WTC11 (cell line): ENCODE measurements at regions not wholly inside any gene's neighbourhood (a gene's known extent, or its start where the extent isn't known, plus 50 kb on each side); places are given as distances from the start of the nearest gene placed in this dataset.

Experiments used
- ATAC-seq: fragments of 200-7000 bp; cut with Tn5 transposase; 2 replicates; pipeline ENCODE4 v1.10.0; 2021; ENCODE audit warnings: mild to moderate bottlenecking, moderate library complexity
- CTCF ChIA-PET: fragments of 300-600 bp; sonication (Branson Sonifier 250); formaldehyde crosslinking; loops from one replicate; lab custom pipeline; 2021; ENCODE audit warnings: antibody characterized with exemption; lab: Charles Lee
- POLR2A ChIA-PET: fragments of 350-600 bp; sonication (Branson Sonifier 250); formaldehyde crosslinking; loops from one replicate; lab custom pipeline; 2021; ENCODE audit warnings: antibody characterized with exemption; lab: Charles Lee
- DNase-seq: peaks from one replicate; pipeline ENCODE4 v3.0.0; 2021; ENCODE audit warnings: low spot score
- H3K27ac Mint-ChIP-seq: 2 replicates; pipeline ENCODE4 v1.8.0; 2021; ENCODE audit warnings: mixed read lengths
- H3K27me3 Mint-ChIP-seq: 2 replicates; pipeline ENCODE4 v1.8.0; 2021; ENCODE audit warnings: low read depth, mild to moderate bottlenecking, moderate library complexity, mixed read lengths
- H3K36me3 Mint-ChIP-seq: 2 replicates; pipeline ENCODE4 v1.8.0; 2021; ENCODE audit warnings: mixed read lengths
- H3K4me1 Mint-ChIP-seq: 2 replicates; pipeline ENCODE4 v1.8.0; 2022; ENCODE audit warnings: mixed read lengths
- H3K4me3 Mint-ChIP-seq: 2 replicates; pipeline ENCODE4 v1.8.0; 2021; ENCODE audit warnings: mild to moderate bottlenecking, moderate library complexity, mixed read lengths
- H3K9me3 Mint-ChIP-seq: 2 replicates; pipeline ENCODE4 v1.8.0; 2021; ENCODE audit warnings: mixed read lengths
- ATF1 ChIP-seq: sonication (generic); formaldehyde crosslinking; IDR thresholded peaks from 2 replicates; pipeline ENCODE4 v1.8.1; 2023; ENCODE audit warnings: mild to moderate bottlenecking, moderate library complexity, missing genetic modification reagents
- ETV6 ChIP-seq: sonication (generic); formaldehyde crosslinking; IDR thresholded peaks from 2 replicates; pipeline ENCODE4 v1.8.1; 2022; ENCODE audit warnings: mild to moderate bottlenecking, missing genetic modification reagents
- GABPB1 ChIP-seq: sonication (generic); formaldehyde crosslinking; IDR thresholded peaks from 2 replicates; pipeline ENCODE4 v1.8.1; 2023; ENCODE audit warnings: mild to moderate bottlenecking, missing genetic modification reagents
- HMGA2 ChIP-seq: fragments of 250-450 bp; sonication (Bioruptor Pico); IDR thresholded peaks from 2 replicates; pipeline ENCODE4 v1.4.0; 2021; ENCODE audit warnings: mild to moderate bottlenecking, moderate library complexity
- IRF2 ChIP-seq: sonication (generic); formaldehyde crosslinking; IDR thresholded peaks from 2 replicates; pipeline ENCODE4 v1.8.0; 2022; ENCODE audit warnings: low read depth, missing genetic modification reagents, borderline replicate concordance
- NFYB ChIP-seq: sonication (generic); formaldehyde crosslinking; conservative IDR thresholded peaks from 2 replicates; pipeline ENCODE4 v1.8.0; 2022; ENCODE audit warnings: low read depth, missing genetic modification reagents
- PRRX2 ChIP-seq: fragments of 250-450 bp; sonication (Bioruptor Pico); IDR thresholded peaks from 2 replicates; pipeline ENCODE4 v1.8.0; 2021; ENCODE audit warnings: mild to moderate bottlenecking
- ZBTB21 ChIP-seq: sonication (generic); formaldehyde crosslinking; IDR thresholded peaks from 2 replicates; pipeline ENCODE4 v1.8.1; 2023; ENCODE audit warnings: mild to moderate bottlenecking, missing genetic modification reagents, borderline replicate concordance
- ZNF138 ChIP-seq: sonication (generic); formaldehyde crosslinking; conservative IDR thresholded peaks from 2 replicates; pipeline ENCODE4 v1.8.1; 2022; ENCODE audit warnings: mild to moderate bottlenecking, moderate library complexity, missing genetic modification reagents
- TF ChIP-seq, protein P1 (sequence below): fragments of 200-600 bp; IDR thresholded peaks from 2 replicates; pipeline ENCODE4 v1.8.0; 2022; ENCODE audit warnings: antibody characterized with exemption
- TF ChIP-seq, protein P2 (sequence below): fragments of 250-450 bp; sonication (Bioruptor Pico); IDR thresholded peaks from 2 replicates; pipeline ENCODE4 v1.9.0; 2021; ENCODE audit warnings: mild to moderate bottlenecking
- TF ChIP-seq, protein P3 (sequence below): sonication (generic); formaldehyde crosslinking; conservative IDR thresholded peaks from 2 replicates; pipeline ENCODE4 v1.8.1; 2023; ENCODE audit warnings: mild to moderate bottlenecking, low read depth, missing genetic modification reagents, moderate library complexity
- TF ChIP-seq, protein P4 (sequence below): sonication (generic); formaldehyde crosslinking; IDR thresholded peaks from 2 replicates; pipeline ENCODE4 v1.8.0; 2022; ENCODE audit warnings: mild to moderate bottlenecking, missing genetic modification reagents
- TF ChIP-seq, protein P5 (sequence below): fragments of 250-450 bp; sonication (Bioruptor Pico); IDR thresholded peaks from 2 replicates; pipeline ENCODE4 v2.1.2; 2022; ENCODE audit warnings: mild to moderate bottlenecking, moderate library complexity
- TF ChIP-seq, protein P6 (sequence below): fragments of 250-450 bp; sonication (Bioruptor Pico); IDR thresholded peaks from 2 replicates; pipeline ENCODE4 v1.9.0; 2021; ENCODE audit warnings: moderate library complexity, mild to moderate bottlenecking, inconsistent platforms, borderline replicate concordance
- TF ChIP-seq, protein P7 (sequence below): fragments of 250-450 bp; sonication (Bioruptor Pico); IDR thresholded peaks from 2 replicates; pipeline ENCODE4 v1.9.0; 2021; ENCODE audit warnings: mild to moderate bottlenecking, borderline replicate concordance
- TF ChIP-seq, protein P8 (sequence below): sonication (generic); formaldehyde crosslinking; IDR thresholded peaks from 2 replicates; pipeline ENCODE4 v1.8.1; 2023; ENCODE audit warnings: mild to moderate bottlenecking, missing genetic modification reagents

DNA sequence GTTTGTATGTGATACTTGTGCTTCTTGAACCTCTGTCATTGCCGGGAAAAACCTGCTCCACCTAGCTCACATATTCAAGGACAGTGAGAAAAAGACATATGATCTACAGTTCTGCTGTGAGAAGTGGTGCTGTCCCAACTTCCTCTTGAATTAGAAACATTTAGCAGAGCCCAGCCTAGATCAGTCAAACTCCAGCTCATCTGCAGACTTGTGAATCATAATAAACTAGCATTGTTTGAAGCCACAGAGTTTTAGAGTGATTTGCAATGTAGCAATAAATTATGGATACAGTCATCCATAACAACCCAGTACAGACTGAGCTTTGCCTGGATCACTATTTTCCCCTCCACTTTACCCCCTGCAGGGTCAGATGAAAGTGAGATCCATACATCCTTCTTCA lies 497.8 kb downstream of the PLA2G4A start:
- TF ChIP-seq ZNF138 (CRISPR knock-in tag) = no peak
- TF ChIP-seq, protein P1, sequence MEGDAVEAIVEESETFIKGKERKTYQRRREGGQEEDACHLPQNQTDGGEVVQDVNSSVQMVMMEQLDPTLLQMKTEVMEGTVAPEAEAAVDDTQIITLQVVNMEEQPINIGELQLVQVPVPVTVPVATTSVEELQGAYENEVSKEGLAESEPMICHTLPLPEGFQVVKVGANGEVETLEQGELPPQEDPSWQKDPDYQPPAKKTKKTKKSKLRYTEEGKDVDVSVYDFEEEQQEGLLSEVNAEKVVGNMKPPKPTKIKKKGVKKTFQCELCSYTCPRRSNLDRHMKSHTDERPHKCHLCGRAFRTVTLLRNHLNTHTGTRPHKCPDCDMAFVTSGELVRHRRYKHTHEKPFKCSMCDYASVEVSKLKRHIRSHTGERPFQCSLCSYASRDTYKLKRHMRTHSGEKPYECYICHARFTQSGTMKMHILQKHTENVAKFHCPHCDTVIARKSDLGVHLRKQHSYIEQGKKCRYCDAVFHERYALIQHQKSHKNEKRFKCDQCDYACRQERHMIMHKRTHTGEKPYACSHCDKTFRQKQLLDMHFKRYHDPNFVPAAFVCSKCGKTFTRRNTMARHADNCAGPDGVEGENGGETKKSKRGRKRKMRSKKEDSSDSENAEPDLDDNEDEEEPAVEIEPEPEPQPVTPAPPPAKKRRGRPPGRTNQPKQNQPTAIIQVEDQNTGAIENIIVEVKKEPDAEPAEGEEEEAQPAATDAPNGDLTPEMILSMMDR = no peak
- TF ChIP-seq, protein P2, sequence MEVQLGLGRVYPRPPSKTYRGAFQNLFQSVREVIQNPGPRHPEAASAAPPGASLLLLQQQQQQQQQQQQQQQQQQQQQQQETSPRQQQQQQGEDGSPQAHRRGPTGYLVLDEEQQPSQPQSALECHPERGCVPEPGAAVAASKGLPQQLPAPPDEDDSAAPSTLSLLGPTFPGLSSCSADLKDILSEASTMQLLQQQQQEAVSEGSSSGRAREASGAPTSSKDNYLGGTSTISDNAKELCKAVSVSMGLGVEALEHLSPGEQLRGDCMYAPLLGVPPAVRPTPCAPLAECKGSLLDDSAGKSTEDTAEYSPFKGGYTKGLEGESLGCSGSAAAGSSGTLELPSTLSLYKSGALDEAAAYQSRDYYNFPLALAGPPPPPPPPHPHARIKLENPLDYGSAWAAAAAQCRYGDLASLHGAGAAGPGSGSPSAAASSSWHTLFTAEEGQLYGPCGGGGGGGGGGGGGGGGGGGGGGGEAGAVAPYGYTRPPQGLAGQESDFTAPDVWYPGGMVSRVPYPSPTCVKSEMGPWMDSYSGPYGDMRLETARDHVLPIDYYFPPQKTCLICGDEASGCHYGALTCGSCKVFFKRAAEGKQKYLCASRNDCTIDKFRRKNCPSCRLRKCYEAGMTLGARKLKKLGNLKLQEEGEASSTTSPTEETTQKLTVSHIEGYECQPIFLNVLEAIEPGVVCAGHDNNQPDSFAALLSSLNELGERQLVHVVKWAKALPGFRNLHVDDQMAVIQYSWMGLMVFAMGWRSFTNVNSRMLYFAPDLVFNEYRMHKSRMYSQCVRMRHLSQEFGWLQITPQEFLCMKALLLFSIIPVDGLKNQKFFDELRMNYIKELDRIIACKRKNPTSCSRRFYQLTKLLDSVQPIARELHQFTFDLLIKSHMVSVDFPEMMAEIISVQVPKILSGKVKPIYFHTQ = no peak
- TF ChIP-seq GABPB1 = no peak
- TF ChIP-seq HMGA2 (CRISPR knock-in tag) = no peak
- TF ChIP-seq, protein P3, sequence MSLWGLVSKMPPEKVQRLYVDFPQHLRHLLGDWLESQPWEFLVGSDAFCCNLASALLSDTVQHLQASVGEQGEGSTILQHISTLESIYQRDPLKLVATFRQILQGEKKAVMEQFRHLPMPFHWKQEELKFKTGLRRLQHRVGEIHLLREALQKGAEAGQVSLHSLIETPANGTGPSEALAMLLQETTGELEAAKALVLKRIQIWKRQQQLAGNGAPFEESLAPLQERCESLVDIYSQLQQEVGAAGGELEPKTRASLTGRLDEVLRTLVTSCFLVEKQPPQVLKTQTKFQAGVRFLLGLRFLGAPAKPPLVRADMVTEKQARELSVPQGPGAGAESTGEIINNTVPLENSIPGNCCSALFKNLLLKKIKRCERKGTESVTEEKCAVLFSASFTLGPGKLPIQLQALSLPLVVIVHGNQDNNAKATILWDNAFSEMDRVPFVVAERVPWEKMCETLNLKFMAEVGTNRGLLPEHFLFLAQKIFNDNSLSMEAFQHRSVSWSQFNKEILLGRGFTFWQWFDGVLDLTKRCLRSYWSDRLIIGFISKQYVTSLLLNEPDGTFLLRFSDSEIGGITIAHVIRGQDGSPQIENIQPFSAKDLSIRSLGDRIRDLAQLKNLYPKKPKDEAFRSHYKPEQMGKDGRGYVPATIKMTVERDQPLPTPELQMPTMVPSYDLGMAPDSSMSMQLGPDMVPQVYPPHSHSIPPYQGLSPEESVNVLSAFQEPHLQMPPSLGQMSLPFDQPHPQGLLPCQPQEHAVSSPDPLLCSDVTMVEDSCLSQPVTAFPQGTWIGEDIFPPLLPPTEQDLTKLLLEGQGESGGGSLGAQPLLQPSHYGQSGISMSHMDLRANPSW (CRISPR knock-in tag) = no peak
- TF ChIP-seq, all 79 proteins: peak for 0
- ChIA-PET POLR2A (no interaction called here), CTCF (no interaction called here)
- no peaks in the 10 kb centered on the region for H3K9me3 Mint-ChIP-seq
- DNase-seq = no peak
- no peak overlapping the region for H3K27ac Mint-ChIP-seq
- ATAC-seq = no peak
- no peak overlapping the region for H3K4me3 Mint-ChIP-seq
- H3K4me1 Mint-ChIP-seq = 0 out of 2 replicates have a peak, but pooled peaks cover 6% of the 10 kb centered on the region
- H3K36me3 Mint-ChIP-seq = no peaks in the 10 kb centered on the region
- no peaks in the 10 kb centered on the region for H3K27me3 Mint-ChIP-seq

DNA sequence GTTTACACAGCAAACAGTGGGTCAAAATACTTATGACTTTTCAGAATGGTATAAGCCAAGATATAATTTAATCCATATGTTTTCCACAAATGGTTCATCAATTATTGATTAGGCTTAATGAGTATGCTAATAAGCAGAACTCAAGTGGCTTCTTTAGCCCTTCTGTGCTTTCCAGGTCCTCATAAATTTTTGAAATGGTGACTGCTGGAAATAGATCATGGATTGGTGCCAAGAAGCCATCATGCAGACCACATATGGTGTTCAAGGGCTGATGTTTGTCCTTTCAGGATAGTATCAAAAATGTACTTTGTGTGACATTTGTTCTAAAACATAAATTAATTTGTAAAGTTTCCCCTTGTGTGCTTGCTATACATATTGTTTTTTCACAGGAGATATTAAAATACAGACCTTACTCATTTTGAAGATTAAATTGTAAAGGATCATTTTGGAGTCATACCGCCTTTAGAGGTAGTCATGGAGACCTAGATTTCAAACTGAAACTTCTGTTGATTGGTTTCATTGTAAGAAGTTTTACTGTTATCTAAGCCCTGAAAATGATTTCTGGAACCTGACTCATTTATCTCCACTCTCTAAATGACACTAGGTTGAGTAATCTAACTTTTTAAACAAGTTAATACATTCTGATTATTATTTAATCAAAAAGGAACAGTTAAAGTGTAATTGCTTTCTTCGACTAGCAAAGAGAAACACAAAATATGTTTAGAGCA lies 507.9 kb downstream of the PLA2G4A start:
- H3K4me1 Mint-ChIP-seq = peaks cover 2% of the 10 kb centered on the region; the same call in 1 of the 2 replicates
- ChIA-PET CTCF (no interaction called here), POLR2A (no interaction called here)
- DNase-seq = no peak
- H3K4me3 Mint-ChIP-seq = no peak overlapping the region
- H3K9me3 Mint-ChIP-seq = peaks cover 5% of the 10 kb centered on the region; the same call in 1 of the 2 replicates
- no peak for ATAC-seq
- no peak overlapping the region for H3K27ac Mint-ChIP-seq
- H3K27me3 Mint-ChIP-seq = no peaks in the 10 kb centered on the region
- no peaks in the 10 kb centered on the region for H3K36me3 Mint-ChIP-seq
- no peak for TF ChIP-seq ATF1
- TF ChIP-seq, protein P4, sequence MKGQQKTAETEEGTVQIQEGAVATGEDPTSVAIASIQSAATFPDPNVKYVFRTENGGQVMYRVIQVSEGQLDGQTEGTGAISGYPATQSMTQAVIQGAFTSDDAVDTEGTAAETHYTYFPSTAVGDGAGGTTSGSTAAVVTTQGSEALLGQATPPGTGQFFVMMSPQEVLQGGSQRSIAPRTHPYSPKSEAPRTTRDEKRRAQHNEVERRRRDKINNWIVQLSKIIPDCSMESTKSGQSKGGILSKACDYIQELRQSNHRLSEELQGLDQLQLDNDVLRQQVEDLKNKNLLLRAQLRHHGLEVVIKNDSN (CRISPR knock-in tag) = no peak
- TF ChIP-seq ETV6 (CRISPR knock-in tag) = no peak
- no peak for TF ChIP-seq NFYB (CRISPR knock-in tag)
- no peak for TF ChIP-seq IRF2 (CRISPR knock-in tag)
- TF ChIP-seq ZBTB21 (CRISPR knock-in tag) = no peak
- TF ChIP-seq PRRX2 (CRISPR knock-in tag) = no peak
- TF ChIP-seq, protein P5, sequence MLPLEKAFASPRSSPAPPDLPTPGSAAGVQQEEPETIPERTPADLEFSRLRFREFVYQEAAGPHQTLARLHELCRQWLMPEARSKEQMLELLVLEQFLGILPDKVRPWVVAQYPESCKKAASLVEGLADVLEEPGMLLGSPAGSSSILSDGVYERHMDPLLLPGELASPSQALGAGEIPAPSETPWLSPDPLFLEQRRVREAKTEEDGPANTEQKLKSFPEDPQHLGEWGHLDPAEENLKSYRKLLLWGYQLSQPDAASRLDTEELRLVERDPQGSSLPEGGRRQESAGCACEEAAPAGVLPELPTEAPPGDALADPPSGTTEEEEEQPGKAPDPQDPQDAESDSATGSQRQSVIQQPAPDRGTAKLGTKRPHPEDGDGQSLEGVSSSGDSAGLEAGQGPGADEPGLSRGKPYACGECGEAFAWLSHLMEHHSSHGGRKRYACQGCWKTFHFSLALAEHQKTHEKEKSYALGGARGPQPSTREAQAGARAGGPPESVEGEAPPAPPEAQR (CRISPR knock-in tag) = no peak
- TF ChIP-seq, protein P6, sequence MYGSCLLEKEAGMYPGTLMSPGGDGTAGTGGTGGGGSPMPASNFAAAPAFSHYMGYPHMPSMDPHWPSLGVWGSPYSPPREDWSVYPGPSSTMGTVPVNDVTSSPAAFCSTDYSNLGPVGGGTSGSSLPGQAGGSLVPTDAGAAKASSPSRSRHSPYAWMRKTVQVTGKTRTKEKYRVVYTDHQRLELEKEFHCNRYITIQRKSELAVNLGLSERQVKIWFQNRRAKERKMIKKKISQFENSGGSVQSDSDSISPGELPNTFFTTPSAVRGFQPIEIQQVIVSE (CRISPR knock-in tag) = no peak
- TF ChIP-seq, protein P7, sequence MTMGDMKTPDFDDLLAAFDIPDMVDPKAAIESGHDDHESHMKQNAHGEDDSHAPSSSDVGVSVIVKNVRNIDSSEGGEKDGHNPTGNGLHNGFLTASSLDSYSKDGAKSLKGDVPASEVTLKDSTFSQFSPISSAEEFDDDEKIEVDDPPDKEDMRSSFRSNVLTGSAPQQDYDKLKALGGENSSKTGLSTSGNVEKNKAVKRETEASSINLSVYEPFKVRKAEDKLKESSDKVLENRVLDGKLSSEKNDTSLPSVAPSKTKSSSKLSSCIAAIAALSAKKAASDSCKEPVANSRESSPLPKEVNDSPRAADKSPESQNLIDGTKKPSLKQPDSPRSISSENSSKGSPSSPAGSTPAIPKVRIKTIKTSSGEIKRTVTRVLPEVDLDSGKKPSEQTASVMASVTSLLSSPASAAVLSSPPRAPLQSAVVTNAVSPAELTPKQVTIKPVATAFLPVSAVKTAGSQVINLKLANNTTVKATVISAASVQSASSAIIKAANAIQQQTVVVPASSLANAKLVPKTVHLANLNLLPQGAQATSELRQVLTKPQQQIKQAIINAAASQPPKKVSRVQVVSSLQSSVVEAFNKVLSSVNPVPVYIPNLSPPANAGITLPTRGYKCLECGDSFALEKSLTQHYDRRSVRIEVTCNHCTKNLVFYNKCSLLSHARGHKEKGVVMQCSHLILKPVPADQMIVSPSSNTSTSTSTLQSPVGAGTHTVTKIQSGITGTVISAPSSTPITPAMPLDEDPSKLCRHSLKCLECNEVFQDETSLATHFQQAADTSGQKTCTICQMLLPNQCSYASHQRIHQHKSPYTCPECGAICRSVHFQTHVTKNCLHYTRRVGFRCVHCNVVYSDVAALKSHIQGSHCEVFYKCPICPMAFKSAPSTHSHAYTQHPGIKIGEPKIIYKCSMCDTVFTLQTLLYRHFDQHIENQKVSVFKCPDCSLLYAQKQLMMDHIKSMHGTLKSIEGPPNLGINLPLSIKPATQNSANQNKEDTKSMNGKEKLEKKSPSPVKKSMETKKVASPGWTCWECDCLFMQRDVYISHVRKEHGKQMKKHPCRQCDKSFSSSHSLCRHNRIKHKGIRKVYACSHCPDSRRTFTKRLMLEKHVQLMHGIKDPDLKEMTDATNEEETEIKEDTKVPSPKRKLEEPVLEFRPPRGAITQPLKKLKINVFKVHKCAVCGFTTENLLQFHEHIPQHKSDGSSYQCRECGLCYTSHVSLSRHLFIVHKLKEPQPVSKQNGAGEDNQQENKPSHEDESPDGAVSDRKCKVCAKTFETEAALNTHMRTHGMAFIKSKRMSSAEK (CRISPR knock-in tag) = no peak
- TF ChIP-seq, protein P8, sequence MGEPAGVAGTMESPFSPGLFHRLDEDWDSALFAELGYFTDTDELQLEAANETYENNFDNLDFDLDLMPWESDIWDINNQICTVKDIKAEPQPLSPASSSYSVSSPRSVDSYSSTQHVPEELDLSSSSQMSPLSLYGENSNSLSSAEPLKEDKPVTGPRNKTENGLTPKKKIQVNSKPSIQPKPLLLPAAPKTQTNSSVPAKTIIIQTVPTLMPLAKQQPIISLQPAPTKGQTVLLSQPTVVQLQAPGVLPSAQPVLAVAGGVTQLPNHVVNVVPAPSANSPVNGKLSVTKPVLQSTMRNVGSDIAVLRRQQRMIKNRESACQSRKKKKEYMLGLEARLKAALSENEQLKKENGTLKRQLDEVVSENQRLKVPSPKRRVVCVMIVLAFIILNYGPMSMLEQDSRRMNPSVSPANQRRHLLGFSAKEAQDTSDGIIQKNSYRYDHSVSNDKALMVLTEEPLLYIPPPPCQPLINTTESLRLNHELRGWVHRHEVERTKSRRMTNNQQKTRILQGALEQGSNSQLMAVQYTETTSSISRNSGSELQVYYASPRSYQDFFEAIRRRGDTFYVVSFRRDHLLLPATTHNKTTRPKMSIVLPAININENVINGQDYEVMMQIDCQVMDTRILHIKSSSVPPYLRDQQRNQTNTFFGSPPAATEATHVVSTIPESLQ = no peak
- no peak for TF ChIP-seq HMGA2 (CRISPR knock-in tag)
